GM12865 (cell line): ENCODE measurements at regions not wholly inside any gene's neighbourhood (a gene's known extent, or its start where the extent isn't known, plus 50 kb on each side); places are given as distances from the start of the nearest gene placed in this dataset.

Source experiments
- DNase-seq: peaks from one replicate; pipeline ENCODE4 v3.0.0; 2010; ENCODE audit warnings: low read depth
- H3K4me3 ChIP-seq: 2 replicates; pipeline ENCODE4 v1.5.1; 2011; ENCODE audit warnings: mild to moderate bottlenecking, low read depth, low read length, control low read depth
- CTCF ChIP-seq: IDR thresholded peaks from 2 replicates; pipeline ENCODE4 v1.5.1; 2011; ENCODE audit warnings: low read length, control low read depth, low read depth, inconsistent platforms; ENCODE audit not compliant: insufficient read depth; ENCODE audit errors: missing control alignments

GRCh38 chr9:134492281-134492691 is 149.3 kb upstream of the COL5A1 start:
- H3K4me3 ChIP-seq = no peak overlapping the region
- TF ChIP-seq CTCF = no peak
- no peak for DNase-seq

GRCh38 chr9:134492721-134493460 is 148.7 kb upstream of the COL5A1 start:
- TF ChIP-seq CTCF = no peak
- no peak overlapping the region for H3K4me3 ChIP-seq
- no peak for DNase-seq

- TF ChIP-seq CTCF = no peak
- no peak overlapping the region for H3K4me3 ChIP-seq
- DNase-seq = no peak
Observed at GRCh38 chr9:134493461-134494272, 147.9 kb upstream of the COL5A1 start.

- no peak for DNase-seq
- no peak for TF ChIP-seq CTCF
- no peak overlapping the region for H3K4me3 ChIP-seq
Observed at GRCh38 chr9:134494273-134494815, 147.3 kb upstream of the COL5A1 start.

GRCh38 chr9:134494905-134495304 is 146.7 kb upstream of the COL5A1 start:
- TF ChIP-seq CTCF = no peak
- no peak overlapping the region for H3K4me3 ChIP-seq
- DNase-seq = no peak

GRCh38 chr9:134495881-134496412 is 145.7 kb upstream of the COL5A1 start:
- H3K4me3 ChIP-seq = no peak overlapping the region
- TF ChIP-seq CTCF = no peak
- no peak for DNase-seq
